Ectodermal cell (in vitro differentiated cells): ENCODE measurements at regions not wholly inside any gene's neighbourhood (a gene's known extent, or its start where the extent isn't known, plus 50 kb on each side); places are given as distances from the start of the nearest gene placed in this dataset.

ENCODE experiments used
- H3K27ac ChIP-seq: 2 replicates; pipeline ENCODE4 v1.7.0; 2013; ENCODE audit warnings: mild to moderate bottlenecking, low read depth, low read length; ENCODE audit not compliant: insufficient read depth, poor library complexity, severe bottlenecking
- H3K27me3 ChIP-seq: 2 replicates; pipeline ENCODE4 v1.7.0; 2013; ENCODE audit warnings: mild to moderate bottlenecking, low read length; ENCODE audit not compliant: insufficient read depth, control insufficient read depth, poor library complexity, severe bottlenecking
- H3K36me3 ChIP-seq: one replicate; pipeline ENCODE4 v1.7.0; 2013; ENCODE audit warnings: low read length; ENCODE audit not compliant: control insufficient read depth, insufficient read depth
- H3K4me1 ChIP-seq: one replicate; pipeline ENCODE4 v1.7.0; 2013; ENCODE audit warnings: low read length; ENCODE audit not compliant: control insufficient read depth, insufficient read depth
- H3K4me3 ChIP-seq: 2 replicates; pipeline ENCODE4 v1.7.0; 2013; ENCODE audit warnings: low read depth, low read length, control low read depth; ENCODE audit not compliant: insufficient read depth
- H3K9me3 ChIP-seq: 2 replicates; pipeline ENCODE4 v1.7.0; 2013; ENCODE audit warnings: mild to moderate bottlenecking, low read length, moderate library complexity; ENCODE audit not compliant: control insufficient read depth
- WGBS, 2 experiments: methylation state at CpG; one replicate each; pipeline ENCODE4 v1.1.7; 2013; ENCODE audit warnings: missing lambda C conversion rate in 2 of 2; 5-methylcytosine and 5-hydroxymethylcytosine counted together

DNA sequence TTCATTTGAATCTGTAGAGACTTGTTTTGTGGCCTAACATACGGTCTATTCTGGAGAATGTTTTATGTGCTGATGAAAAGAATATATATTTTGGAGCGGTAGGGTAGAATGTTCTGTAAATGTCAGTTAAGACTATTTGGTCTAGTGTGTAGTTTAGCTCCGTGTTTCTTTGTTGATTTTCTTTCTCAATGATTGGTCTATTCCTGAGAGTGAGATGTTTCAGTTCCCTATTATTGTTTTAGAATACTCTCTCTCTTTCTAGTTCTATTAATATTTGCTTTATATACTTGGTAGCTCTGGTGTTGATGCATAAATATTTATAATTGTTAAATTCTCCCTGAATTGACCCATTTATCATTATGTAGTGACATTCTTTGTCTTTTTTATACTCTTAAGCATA lies 236.5 kb downstream of the GLUD2 start:
- Histone ChIP-seq H3K27ac (no peak overlapping the region), H3K36me3 (no peaks in the 10 kb centered on the region), H3K9me3 (no peaks in the 10 kb centered on the region), H3K4me1 (no peaks in the 10 kb centered on the region), H3K4me3 (no peak overlapping the region), H3K27me3 (no peaks in the 10 kb centered on the region)
- 82 to 85% methylated on average over 3 of the region's 3 CpGs for WGBS, 2 experiments

DNA sequence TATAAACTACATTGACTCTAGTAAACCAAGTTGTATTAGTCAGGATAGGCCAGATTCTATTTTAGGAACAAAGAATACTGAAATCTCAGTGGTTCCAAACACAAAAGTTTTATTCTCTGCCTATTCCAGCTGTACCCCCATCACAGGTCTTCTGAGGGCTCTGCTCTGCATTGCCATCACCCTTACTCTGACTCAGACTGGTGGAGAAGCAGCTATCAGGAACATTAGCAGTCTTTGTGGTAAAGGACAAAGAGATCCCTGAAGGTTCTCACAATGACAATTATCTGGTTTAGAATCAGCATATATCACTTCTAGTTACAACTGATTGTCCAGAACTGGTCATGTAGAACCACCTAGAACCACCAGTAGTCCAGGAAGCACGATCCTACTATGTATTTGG lies 251.1 kb downstream of the GLUD2 start:
- Histone ChIP-seq H3K36me3 (no peaks in the 10 kb centered on the region), H3K4me1 (no peaks in the 10 kb centered on the region), H3K9me3 (no peaks in the 10 kb centered on the region), H3K27ac (no peak overlapping the region), H3K4me3 (no peak overlapping the region), H3K27me3 (no peaks in the 10 kb centered on the region)
- WGBS, 2 experiments, result 83 to 100% methylated on average over 1 of the region's 1 CpG

DNA sequence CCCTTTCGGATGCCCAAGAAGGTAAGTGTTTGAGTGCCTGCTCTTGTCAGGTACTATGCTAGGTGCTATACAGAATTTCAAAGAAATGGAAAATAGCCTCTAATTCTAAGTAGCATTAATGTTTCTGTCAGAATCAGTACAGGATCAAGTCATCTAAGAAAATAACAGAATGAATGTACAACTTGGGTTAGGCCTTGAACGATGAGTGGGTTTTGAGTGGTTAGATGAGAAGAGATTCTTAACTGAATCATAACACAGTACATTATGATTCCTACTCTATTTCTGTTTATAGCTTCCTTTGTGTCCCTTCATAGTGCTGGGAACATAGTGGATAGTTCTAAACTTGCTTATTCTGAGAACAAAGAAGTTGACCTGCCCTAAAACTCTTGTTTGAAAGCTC lies 253.9 kb downstream of the GLUD2 start:
- H3K27me3 ChIP-seq, result no peaks in the 10 kb centered on the region
- H3K4me1 ChIP-seq, result no peaks in the 10 kb centered on the region
- H3K27ac ChIP-seq, result no peak overlapping the region
- H3K4me3 ChIP-seq, result no peak overlapping the region
- WGBS, 2 experiments, result 100% methylated on average over 1 of the region's 2 CpGs
- H3K9me3 ChIP-seq, result no peaks in the 10 kb centered on the region
- H3K36me3 ChIP-seq, result no peaks in the 10 kb centered on the region

DNA sequence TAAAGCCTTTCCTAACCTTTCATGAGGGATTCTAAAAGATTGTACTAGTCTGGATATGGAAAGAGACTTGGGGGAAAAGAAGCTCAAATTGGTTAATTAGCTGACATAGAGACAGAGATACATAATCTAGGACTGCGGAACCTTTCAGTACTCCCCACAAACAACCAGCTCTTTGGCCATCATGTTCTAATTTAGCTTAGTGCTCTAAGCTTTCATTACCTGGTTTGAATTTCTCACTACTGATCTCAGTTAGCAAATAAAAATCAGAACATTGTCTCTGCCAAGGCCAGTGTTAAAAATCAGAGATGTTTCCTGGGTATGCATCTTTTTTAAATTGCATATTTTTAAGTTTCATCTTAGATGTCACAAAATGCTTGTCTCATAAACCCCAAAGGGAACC lies 254.4 kb downstream of the GLUD2 start:
- no peak overlapping the region for H3K27ac ChIP-seq
- H3K9me3 ChIP-seq, result no peaks in the 10 kb centered on the region
- H3K4me3 ChIP-seq, result no peak overlapping the region
- 87% methylated on average over 1 of the region's 1 CpG; no CpG with 5 or more reads in 1 of the 2 experiments for WGBS, 2 experiments
- no peaks in the 10 kb centered on the region for H3K36me3 ChIP-seq
- no peaks in the 10 kb centered on the region for H3K27me3 ChIP-seq
- no peaks in the 10 kb centered on the region for H3K4me1 ChIP-seq

DNA sequence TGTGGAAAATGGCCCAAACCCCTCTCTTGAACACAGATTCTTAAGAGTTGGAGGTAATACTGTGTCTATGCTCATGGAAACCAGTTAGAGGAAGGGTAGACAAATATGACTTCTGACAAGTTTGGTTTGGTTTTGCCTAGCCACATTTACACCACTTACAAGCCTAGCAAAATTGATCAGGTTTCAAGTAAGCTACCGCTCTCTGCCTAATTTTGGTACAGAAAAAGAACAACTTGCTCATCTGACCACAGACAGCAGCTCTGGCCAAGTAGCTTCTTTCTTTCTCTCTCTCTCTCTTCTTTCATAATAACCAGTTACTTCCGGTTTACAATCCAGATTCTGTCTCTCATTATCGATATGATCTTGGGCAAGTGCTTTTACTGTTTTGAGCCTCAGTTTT lies 260.0 kb downstream of the GLUD2 start:
- no peaks in the 10 kb centered on the region for H3K36me3 ChIP-seq
- whole genome bisulfite sequencing, 2 experiments, result 94 to 96% methylated on average over 3 of the region's 3 CpGs
- H3K4me3 ChIP-seq, result no peak overlapping the region
- H3K9me3 ChIP-seq, result no peaks in the 10 kb centered on the region
- H3K27ac ChIP-seq, result no peak overlapping the region
- H3K27me3 ChIP-seq, result no peaks in the 10 kb centered on the region
- H3K4me1 ChIP-seq, result no peaks in the 10 kb centered on the region

DNA sequence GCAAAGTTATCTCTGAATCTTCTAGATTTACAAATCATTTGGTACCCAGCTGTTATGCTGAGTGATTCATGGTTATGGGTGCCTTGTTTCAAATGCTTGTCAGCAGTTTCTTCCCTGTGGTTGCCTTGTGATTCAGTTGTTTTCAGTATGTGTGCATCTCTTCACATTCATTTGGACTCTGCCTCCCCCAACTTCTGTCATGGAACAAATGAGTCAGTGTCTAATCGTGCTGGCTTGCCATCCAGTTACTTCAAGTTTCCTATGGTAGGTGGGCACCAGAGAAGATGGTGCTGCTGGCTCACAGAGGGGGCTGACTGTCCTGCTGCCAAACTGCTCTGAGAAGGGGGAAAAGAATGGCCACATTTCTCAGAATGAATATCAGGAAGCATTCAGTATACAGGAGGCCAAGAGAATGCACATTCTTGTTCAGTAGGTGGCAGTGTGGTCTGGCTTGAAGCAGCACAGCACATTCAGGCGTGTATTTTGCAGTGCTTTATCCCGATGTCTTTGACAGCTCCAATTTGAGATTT lies 260.9 kb downstream of the GLUD2 start:
- WGBS, 2 experiments, result 26 to 51% methylated on average over 3 of the region's 3 CpGs
- H3K27me3 ChIP-seq, result no peaks in the 10 kb centered on the region
- H3K36me3 ChIP-seq, result no peaks in the 10 kb centered on the region
- no peak overlapping the region for H3K27ac ChIP-seq
- no peak overlapping the region for H3K4me3 ChIP-seq
- no peaks in the 10 kb centered on the region for H3K4me1 ChIP-seq
- H3K9me3 ChIP-seq, result no peaks in the 10 kb centered on the region

DNA sequence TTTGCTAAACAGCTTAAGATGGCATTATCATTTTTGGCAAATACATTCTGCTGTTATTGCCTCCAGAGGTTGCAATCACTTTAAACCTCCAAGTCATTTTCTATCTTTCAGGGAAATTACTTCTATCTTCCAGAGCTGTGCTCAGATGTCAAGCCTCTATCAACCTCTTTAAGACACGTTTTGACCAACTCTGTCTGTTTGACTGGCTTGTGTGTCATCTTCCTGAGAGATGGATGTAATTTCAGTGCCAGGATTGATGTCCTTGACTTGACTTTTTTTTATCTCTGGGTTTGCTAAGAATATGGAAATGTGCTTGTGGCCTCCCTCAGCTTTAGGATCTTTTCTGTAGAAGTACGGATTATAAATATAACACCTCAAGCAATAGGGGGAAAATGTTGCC lies 263.4 kb downstream of the GLUD2 start:
- Histone ChIP-seq H3K4me1 (no peaks in the 10 kb centered on the region), H3K9me3 (no peaks in the 10 kb centered on the region), H3K36me3 (no peaks in the 10 kb centered on the region), H3K4me3 (no peak overlapping the region), H3K27me3 (no peaks in the 10 kb centered on the region), H3K27ac (no peak overlapping the region)
- 100% methylated on average over 1 of the region's 2 CpGs for WGBS, 2 experiments

DNA sequence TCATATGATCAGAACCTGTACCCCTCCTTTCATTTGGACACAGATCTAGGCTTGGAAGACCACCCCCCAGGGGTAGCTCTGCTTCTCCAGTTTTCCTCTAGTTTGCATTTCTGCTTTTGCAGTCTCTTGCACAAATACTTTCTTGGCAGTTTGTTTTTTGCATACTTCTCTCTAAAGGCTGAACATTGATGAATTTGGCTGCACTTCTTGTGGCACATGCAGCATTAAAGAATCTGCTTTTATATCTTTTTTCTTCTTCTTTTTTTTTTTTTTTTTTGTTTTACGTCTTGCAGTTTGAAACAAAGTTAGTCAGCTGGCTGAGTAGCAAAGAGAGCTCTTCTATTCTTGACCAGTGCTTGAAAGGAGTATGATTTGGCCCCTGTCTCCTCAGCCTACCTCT lies 273.0 kb downstream of the GLUD2 start:
- Histone ChIP-seq H3K9me3 (no peaks in the 10 kb centered on the region), H3K4me3 (no peak overlapping the region), H3K27ac (no peak overlapping the region), H3K36me3 (no peaks in the 10 kb centered on the region), H3K27me3 (no peaks in the 10 kb centered on the region), H3K4me1 (no peaks in the 10 kb centered on the region)
- no CpG with 5 or more reads among the region's 1 CpG for WGBS, 2 experiments

DNA sequence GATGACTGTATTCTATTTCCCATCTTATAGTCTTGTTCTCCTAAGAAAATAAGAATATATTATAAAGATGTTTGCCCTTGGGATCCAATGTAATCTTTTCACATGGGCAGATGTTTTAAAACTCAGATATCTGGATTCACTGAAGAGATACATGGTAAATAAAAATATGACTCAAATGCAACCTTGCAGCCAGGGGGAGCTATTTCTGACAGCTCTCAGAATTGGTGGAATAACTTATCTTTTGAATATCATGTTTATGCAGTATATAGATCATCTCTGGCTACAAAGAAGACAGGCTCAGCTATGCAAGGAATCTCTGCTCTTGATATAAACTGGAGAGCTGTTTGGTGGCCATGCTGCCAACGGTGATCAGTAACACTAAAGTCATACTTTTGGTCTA lies 274.7 kb downstream of the GLUD2 start:
- Histone ChIP-seq H3K27me3 (no peaks in the 10 kb centered on the region), H3K4me1 (no peaks in the 10 kb centered on the region), H3K27ac (no peak overlapping the region), H3K4me3 (no peak overlapping the region), H3K9me3 (no peaks in the 10 kb centered on the region), H3K36me3 (no peaks in the 10 kb centered on the region)
- 86 to 100% methylated on average over 1 of the region's 1 CpG for WGBS, 2 experiments

DNA sequence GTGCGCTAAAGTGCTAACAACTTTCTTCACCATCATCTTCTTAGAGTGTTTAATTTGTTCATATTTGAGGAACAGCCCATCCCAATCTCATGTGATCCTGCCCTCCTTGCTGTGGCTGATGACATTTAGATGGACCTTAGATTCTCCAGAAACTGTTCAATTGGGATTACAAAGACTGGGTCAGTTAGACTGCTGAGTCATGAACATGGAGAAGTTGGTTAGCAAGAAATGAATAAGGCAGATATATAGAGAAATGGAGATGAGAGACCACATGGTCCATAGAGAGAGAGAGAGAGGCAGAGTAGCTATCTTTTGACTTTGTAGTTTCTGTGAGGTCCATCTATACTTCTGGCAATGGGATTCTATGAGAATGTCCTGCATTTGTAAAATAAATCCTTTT lies 275.9 kb downstream of the GLUD2 start:
- Histone ChIP-seq H3K27me3 (no peaks in the 10 kb centered on the region), H3K4me1 (no peaks in the 10 kb centered on the region), H3K4me3 (no peak overlapping the region), H3K36me3 (no peaks in the 10 kb centered on the region), H3K27ac (no peak overlapping the region), H3K9me3 (no peaks in the 10 kb centered on the region)
- WGBS, 2 experiments, result no CpG with 5 or more reads among the region's 1 CpG

DNA sequence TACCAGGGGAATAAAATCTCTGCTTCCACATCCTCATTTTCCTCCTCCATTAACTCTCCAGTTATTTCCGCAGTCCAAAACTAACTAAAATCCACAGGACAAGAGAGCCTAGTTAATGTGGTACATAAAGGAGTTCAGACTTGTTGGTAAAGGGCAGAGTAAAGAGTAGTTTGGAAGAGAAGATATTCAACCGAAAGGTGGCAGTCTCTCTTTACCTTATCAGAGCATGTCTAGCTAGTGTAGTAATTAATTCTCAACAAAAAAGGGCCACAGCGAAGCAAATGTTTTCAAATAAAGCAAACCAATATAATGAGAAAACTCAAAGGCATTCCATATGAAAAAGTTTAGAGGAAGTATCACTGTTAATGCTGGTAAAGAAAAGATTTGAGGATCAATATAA lies 286.5 kb downstream of the GLUD2 start:
- Histone ChIP-seq H3K4me1 (no peaks in the 10 kb centered on the region), H3K9me3 (no peaks in the 10 kb centered on the region), H3K27ac (no peak overlapping the region), H3K4me3 (no peak overlapping the region), H3K27me3 (no peaks in the 10 kb centered on the region), H3K36me3 (no peaks in the 10 kb centered on the region)
- WGBS, 2 experiments, result 76% methylated on average over 2 of the region's 3 CpGs; no CpG with 5 or more reads in 1 of the 2 experiments
